Renal pelvis (tissue), 1 donor: ENCODE measurements at regions not wholly inside any gene's neighbourhood (a gene's known extent, or its start where the extent isn't known, plus 50 kb on each side); places are given as distances from the start of the nearest gene placed in this dataset.
"Not testable (repeated sequence)": the region's sequence is repeated elsewhere in the genome, so short reads cannot be mapped to it uniquely, and the experiment has no call there.

Experiments used
- DNase-seq: peaks from one replicate; pipeline ENCODE4 v3.0.0-alpha.2; 2013

DNA sequence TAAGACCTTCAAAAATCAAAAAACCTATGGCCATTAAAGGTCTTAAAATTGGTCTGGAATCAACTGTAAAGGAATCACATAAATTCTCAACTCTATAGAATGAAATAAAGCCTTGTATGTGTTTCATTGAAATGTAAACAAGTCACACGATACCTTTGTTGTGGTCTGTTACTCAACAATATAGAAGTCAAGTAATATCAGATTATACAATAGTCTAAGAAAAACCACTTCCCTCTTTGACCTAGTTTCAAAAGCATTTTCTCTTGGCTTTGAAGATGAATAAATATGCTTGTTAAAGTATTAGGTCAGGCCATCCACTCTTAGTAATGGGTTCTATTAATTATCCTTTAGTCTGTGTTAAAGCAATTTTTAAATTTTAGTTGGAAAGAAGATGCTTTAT is 79.8 kb upstream of the DIO2 start:
- no peak for DNase-seq

- not testable (repeated sequence) for DNase-seq
Measured at GRCh38 chr14:80286744-80287143, 75.4 kb upstream of the DIO2 start.

DNA sequence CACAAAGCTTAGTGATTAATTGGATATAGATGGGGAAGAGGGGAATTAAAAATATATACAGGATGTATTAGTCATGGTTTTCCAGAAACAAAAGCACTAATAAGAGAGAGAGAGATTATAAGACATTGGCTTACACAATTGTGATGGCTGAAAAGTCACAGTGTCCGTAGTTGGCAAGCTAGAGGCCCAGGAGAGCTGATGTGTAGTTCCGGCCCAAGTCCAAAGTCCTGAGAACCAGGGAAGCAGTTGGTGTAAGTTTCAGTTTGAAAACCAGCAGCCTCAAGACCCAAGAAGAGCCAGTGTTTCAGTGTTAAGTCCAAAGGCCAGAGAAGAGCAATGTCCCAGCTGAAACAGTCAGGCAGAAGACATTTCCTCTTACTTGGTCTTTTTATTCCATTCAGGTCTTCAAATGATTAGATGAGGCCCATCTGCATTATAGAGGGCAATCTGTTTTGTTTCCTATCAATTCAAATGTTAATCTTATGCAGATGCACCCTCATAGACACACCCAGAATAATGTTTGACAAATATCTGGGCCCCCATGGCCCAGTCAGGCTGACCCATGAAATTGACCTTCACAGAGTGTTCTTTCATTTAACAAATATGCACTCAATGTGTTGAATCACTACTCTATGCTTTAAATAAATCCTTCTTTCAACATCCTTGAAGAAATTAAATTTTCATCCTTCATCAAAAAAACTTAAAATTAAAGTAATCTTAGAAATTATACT is 67.2 kb upstream of the DIO2 start:
- DNase-seq: no peak

- DNase-seq: no peak
Measured at GRCh38 chr14:80275208-80275850, 64.0 kb upstream of the DIO2 start.

DNA sequence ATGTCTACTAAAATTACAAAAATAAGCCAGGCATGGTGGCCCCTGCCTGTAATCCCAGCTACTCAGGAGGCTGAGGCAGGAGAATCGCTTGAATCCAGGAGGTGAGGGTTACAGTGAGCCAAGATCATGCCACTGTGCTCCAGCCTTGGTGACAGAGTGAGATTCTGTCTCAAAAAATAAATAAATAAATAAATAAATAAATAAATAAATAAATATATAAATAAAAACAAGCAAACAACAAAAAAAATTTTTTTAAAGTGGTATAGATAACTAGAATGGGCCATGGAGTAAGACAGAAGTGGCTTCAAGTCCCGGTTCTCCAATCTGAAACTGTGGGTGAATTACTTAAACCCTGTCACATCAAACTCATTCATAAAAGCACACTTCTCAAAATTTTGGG is 63.0 kb upstream of the DIO2 start:
- not testable (repeated sequence) for DNase-seq

DNA sequence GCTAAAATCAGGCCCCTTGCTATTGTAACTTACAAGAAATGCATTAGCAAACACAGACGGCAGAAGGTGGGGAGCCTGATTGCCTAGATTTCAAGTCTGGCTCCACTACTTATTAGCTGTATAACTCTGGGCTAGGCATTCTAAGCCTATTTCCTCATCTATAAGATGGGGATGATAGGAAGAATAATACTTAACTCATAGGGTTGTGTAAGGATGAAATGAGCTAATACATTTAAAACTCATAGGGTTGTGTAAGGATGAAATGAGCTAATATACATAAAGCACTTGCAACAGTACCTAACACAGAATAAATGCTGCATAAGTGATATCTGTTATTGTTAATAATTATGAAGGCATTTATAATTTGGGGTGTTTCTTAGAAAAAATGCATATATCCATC is 60.1 kb upstream of the DIO2 start:
- no peak for DNase-seq

DNA sequence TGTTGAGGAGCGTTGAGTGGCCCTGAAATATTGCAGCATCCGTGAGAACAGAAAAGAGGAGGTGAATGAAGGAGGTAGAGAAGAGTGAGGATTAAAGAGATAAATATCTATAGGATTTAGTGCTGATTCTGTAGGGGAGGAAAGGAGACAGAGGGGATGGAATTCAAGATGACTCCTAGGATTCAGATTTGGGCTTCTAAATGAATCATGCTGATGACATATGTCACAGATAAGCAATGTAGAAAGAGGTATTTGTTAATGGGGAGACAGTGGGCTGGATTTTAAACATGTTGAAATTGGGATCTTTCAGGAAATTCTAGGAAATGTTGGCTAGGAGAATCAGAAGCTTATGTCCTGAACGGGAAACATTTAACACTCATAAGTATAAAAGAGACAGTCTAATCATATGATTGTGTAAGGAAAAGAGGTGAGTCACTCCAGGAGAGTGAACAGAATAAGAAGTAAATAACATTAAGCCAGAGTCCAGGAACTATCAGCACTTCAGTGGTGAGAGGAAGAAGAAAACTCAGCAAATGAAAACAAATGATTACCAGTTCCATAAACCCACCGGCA is 58.1 kb upstream of the DIO2 start:
- DNase-seq: no peak

DNA sequence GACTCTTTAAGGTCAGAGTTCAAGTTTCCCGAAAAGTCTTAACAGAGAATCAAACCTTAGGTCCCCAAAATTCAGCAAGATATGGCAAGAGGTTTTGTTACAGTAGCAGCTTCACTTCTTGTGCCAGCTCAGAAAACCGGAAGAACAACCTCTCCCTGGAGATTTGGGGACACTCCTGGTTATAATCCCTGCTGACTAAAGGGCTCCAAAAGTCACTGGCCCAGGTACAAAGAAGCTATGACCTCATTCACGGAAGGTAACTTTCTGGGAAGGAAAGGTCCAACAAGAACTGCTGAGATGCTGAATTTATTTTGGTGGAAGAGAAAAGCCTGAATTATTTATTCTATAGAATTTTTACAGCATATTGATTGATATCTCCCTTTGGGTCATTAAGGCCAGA is 55.6 kb upstream of the DIO2 start:
- DNase-seq: no peak

GRCh38 chr14:80264702-80265101 is 53.4 kb upstream of the DIO2 start:
- DNase-seq: no peak
